Brain microvascular endothelial cell (primary cell): ENCODE measurements at regions not wholly inside any gene's neighbourhood (a gene's known extent, or its start where the extent isn't known, plus 50 kb on each side); places are given as distances from the start of the nearest gene placed in this dataset.

Experiments used
- DNase-seq: peaks from one replicate; pipeline ENCODE4 v3.0.0-alpha.2; 2020
- H3K27ac ChIP-seq: fragments of 250-450 bp; sonication (Bioruptor Pico); 2 replicates; pipeline ENCODE4 v1.5.1; 2020; ENCODE audit warnings: mild to moderate bottlenecking, moderate library complexity
- H3K27me3 ChIP-seq: fragments of 250-450 bp; sonication (Bioruptor Pico); replicated peaks from 2 replicates; pipeline ENCODE4 v1.5.1; 2020; ENCODE audit warnings: mild to moderate bottlenecking
- H3K36me3 ChIP-seq: fragments of 250-450 bp; sonication (Bioruptor Pico); replicated peaks from 2 replicates; pipeline ENCODE4 v1.5.1; 2020; ENCODE audit warnings: mild to moderate bottlenecking
- H3K4me3 ChIP-seq: 2 replicates; pipeline ENCODE4 v1.5.1; 2011; ENCODE audit warnings: low read depth, mild to moderate bottlenecking, control low read depth, low read length, moderate library complexity
- CTCF ChIP-seq: IDR thresholded peaks from 2 replicates; pipeline ENCODE4 v1.5.1; 2011; ENCODE audit warnings: low read depth, mild to moderate bottlenecking, moderate library complexity, low read length, control low read depth, inconsistent platforms; ENCODE audit errors: missing control alignments
- in situ Hi-C: cut with HindIII; loops from 2 replicates; pipeline ENCODE4 v1.10.0; 2017; ENCODE audit warnings: low sequenced_read_pairs, low pct_ligation_motif_present

GRCh38 chr2:139790807-139791752 lies 1010.9 kb upstream of the NXPH2 start:
- in situ Hi-C loops, result no loop called here
- DNase-seq, result no peak
- H3K27me3 ChIP-seq, result no peaks in the 10 kb centered on the region
- no peak overlapping the region for H3K27ac ChIP-seq
- no peaks in the 10 kb centered on the region for H3K36me3 ChIP-seq
- TF ChIP-seq CTCF, result no peak
- H3K4me3 ChIP-seq, result no peak overlapping the region

DNA sequence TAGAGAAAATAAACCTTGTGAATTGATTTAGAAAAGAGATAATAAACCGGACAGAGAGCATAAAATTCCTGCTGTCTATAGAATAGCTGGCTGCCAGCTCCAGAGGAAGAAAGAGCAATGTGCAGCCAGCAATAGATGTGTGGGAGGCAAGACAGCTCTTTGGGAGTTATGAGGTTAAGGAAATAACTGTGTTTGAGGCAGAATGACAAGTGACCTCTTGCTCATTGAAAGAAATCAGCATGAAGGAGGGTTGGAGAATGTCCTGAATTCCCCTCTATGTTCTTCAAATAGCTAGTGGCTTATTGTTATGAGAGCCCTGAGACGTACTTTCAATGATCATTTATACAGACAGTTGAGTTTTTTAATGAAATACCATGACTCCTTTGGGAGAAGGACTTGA lies 1009.9 kb upstream of the NXPH2 start:
- no peak overlapping the region for H3K4me3 ChIP-seq
- no peaks in the 10 kb centered on the region for H3K27me3 ChIP-seq
- TF ChIP-seq CTCF, result no peak
- H3K36me3 ChIP-seq, result no peaks in the 10 kb centered on the region
- no peak for DNase-seq
- in situ Hi-C loops, result no loop called here
- no peak overlapping the region for H3K27ac ChIP-seq

DNA sequence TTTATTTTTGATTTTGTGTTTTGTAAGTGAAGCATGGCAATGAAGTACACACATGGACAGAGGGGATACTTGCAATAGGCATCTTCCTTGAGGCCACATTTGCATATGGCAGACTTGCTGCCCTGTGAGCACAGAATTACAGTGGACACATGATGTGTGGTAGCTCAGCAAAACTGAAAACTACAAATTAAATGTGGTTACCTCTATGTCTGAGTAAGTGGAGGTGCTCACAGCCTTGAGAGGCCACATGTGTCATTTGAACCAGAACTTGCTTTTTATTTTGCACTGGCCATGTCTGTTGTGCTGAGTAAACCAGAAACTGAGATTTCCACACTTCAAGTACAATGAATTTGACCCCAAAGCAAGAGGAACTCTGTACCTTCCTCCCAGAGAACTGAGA lies 998.5 kb upstream of the NXPH2 start:
- no peaks in the 10 kb centered on the region for H3K27me3 ChIP-seq
- in situ Hi-C loops, result no loop called here
- no peaks in the 10 kb centered on the region for H3K36me3 ChIP-seq
- H3K4me3 ChIP-seq, result no peak overlapping the region
- no peak for DNase-seq
- H3K27ac ChIP-seq, result no peak overlapping the region
- no peak for TF ChIP-seq CTCF

- in situ Hi-C loops, result no loop called here
- TF ChIP-seq CTCF, result no peak
- DNase-seq, result no peak
- Histone ChIP-seq H3K36me3 (no peaks in the 10 kb centered on the region), H3K27me3 (no peaks in the 10 kb centered on the region), H3K4me3 (no peak overlapping the region), H3K27ac (no peak overlapping the region)
Observed at GRCh38 chr2:139773720-139774277, 993.6 kb upstream of the NXPH2 start.

GRCh38 chr2:139769633-139770032 lies 989.4 kb upstream of the NXPH2 start:
- Histone ChIP-seq H3K27ac (no peak overlapping the region), H3K4me3 (no peak overlapping the region), H3K36me3 (no peaks in the 10 kb centered on the region), H3K27me3 (no peaks in the 10 kb centered on the region)
- no peak for TF ChIP-seq CTCF
- no peak for DNase-seq
- in situ Hi-C loops, result no loop called here
